MCF 10A (cell line): ENCODE measurements at regions not wholly inside any gene's neighbourhood (a gene's known extent, or its start where the extent isn't known, plus 50 kb on each side); places are given as distances from the start of the nearest gene placed in this dataset.

Source experiments
- BruUV-seq: library from RNA; stranded (reverse); fragments of 400-500 nt; replicated peaks from 2 replicates; lab custom pipeline; 2021; lab: Mats Ljungman, UMichigan
- CTCF ChIA-PET: fragments of 300-600 bp; sonication (Branson Sonifier 250); formaldehyde crosslinking; extraction: SDS; loops from one replicate; lab custom pipeline; 2021; ENCODE audit warnings: antibody characterized with exemption, inconsistent platforms; lab: Yijun Ruan, JAX
- POLR2A ChIA-PET: fragments of 300-600, 350-650 bp; sonication (Branson Sonifier 250); formaldehyde crosslinking; extraction: SDS; loops from one replicate; lab custom pipeline; 2020; ENCODE audit warnings: antibody characterized with exemption, inconsistent platforms; lab: Yijun Ruan, JAX
- DNase-seq: peaks from one replicate; pipeline ENCODE4 v3.0.0-alpha.2; 2018; ENCODE audit not compliant: unreplicated experiment
- H3K27ac Mint-ChIP-seq: one replicate; pipeline ENCODE4 v1.8.0; 2022; ENCODE audit warnings: mild to moderate bottlenecking, low read depth, mixed read lengths; ENCODE audit not compliant: unreplicated experiment
- H3K27me3 Mint-ChIP-seq: one replicate; pipeline ENCODE4 v1.8.0; 2022; ENCODE audit warnings: mixed read lengths; ENCODE audit not compliant: insufficient read depth, unreplicated experiment
- H3K36me3 Mint-ChIP-seq: one replicate; pipeline ENCODE4 v1.8.0; 2022; ENCODE audit warnings: mild to moderate bottlenecking, moderate library complexity, mixed read lengths; ENCODE audit not compliant: insufficient read depth, unreplicated experiment
- H3K4me1 Mint-ChIP-seq: one replicate; pipeline ENCODE4 v1.8.0; 2022; ENCODE audit warnings: mixed read lengths; ENCODE audit not compliant: insufficient read depth, unreplicated experiment
- H3K4me3 Mint-ChIP-seq: one replicate; pipeline ENCODE4 v1.8.0; 2022; ENCODE audit warnings: mild to moderate bottlenecking, moderate library complexity, mixed read lengths; ENCODE audit not compliant: unreplicated experiment
- H3K9me3 Mint-ChIP-seq: one replicate; pipeline ENCODE4 v1.8.0; 2022; ENCODE audit warnings: mixed read lengths; ENCODE audit not compliant: unreplicated experiment
- CTCF ChIP-seq: fragments of 200-600 bp; IDR thresholded peaks from one replicate; pipeline ENCODE4 v1.8.0; 2022; ENCODE audit warnings: antibody characterized with exemption, mild to moderate bottlenecking; ENCODE audit not compliant: unreplicated experiment
- intact Hi-C: fragments of 100-400 bp; cut with micrococcal nuclease; formaldehyde crosslinking; loops from 2 replicates; pipeline ENCODE4 v1.14.1; 2022

- no peaks in the 10 kb centered on the region for H3K9me3 Mint-ChIP-seq
- no peaks in the 10 kb centered on the region for H3K4me1 Mint-ChIP-seq
- DNase-seq: no peak
- H3K27ac Mint-ChIP-seq: no peak overlapping the region
- no peaks in the 10 kb centered on the region for H3K36me3 Mint-ChIP-seq
- H3K4me3 Mint-ChIP-seq: no peak overlapping the region
- no TSS peak for BruUV-seq
- intact Hi-C loops: no loop called here
- POLR2A ChIA-PET: no interaction called here
- H3K27me3 Mint-ChIP-seq: no peaks in the 10 kb centered on the region
- no peak for TF ChIP-seq CTCF
- CTCF ChIA-PET: interaction anchor here (0.6 kb wide), 1 partner anchor 292 kb away, joined by 5 read pairs; no protein-coding TSS in a partner anchor
Measured at GRCh38 chr1:147824798-147825197, 64.4 kb upstream of the GJA5 start.

GRCh38 chr1:147825586-147825985 is 65.2 kb upstream of the GJA5 start:
- H3K4me3 Mint-ChIP-seq: no peak overlapping the region
- DNase-seq: no peak
- ChIA-PET CTCF (interaction anchor here (0.6 kb wide), 1 partner anchor 292 kb away, joined by 5 read pairs; no protein-coding TSS in a partner anchor), POLR2A (interaction anchor here (1.0 kb wide), 1 partner anchor 13 kb away, joined by 3 read pairs; no protein-coding TSS in a partner anchor)
- H3K9me3 Mint-ChIP-seq: no peaks in the 10 kb centered on the region
- H3K36me3 Mint-ChIP-seq: no peaks in the 10 kb centered on the region
- no peaks in the 10 kb centered on the region for H3K27me3 Mint-ChIP-seq
- BruUV-seq: no TSS peak
- intact Hi-C loops: no loop called here
- no peaks in the 10 kb centered on the region for H3K4me1 Mint-ChIP-seq
- no peak for TF ChIP-seq CTCF
- H3K27ac Mint-ChIP-seq: no peak overlapping the region

GRCh38 chr1:147826259-147826658 is 65.9 kb upstream of the GJA5 start:
- no peak for DNase-seq
- no peak for TF ChIP-seq CTCF
- Mint-ChIP-seq H3K27me3 (no peaks in the 10 kb centered on the region), H3K27ac (no peak overlapping the region), H3K4me1 (no peaks in the 10 kb centered on the region), H3K4me3 (no peak overlapping the region), H3K9me3 (no peaks in the 10 kb centered on the region), H3K36me3 (no peaks in the 10 kb centered on the region)
- intact Hi-C loops: no loop called here
- CTCF ChIA-PET: no interaction called here
- no TSS peak for BruUV-seq
- POLR2A ChIA-PET: interaction anchor here (1.0 kb wide), 1 partner anchor 14 kb away, joined by 3 read pairs; no protein-coding TSS in a partner anchor

GRCh38 chr1:147833231-147833860 is 69.2 kb upstream of the GJA8 start:
- Mint-ChIP-seq H3K27me3 (no peaks in the 10 kb centered on the region), H3K9me3 (no peaks in the 10 kb centered on the region), H3K36me3 (no peaks in the 10 kb centered on the region), H3K4me3 (no peak overlapping the region), H3K27ac (no peak overlapping the region), H3K4me1 (peaks cover 6% of the 10 kb centered on the region)
- ChIA-PET POLR2A (no interaction called here), CTCF (interaction anchor here (0.9 to 1.0 kb wide), 2 partner anchors 11 to 16 kb away, joined by 3 to 4 read pairs; no protein-coding TSS in a partner anchor)
- TF ChIP-seq CTCF: no peak
- BruUV-seq: no TSS peak
- DNase-seq: peak; percentile 56
- intact Hi-C loops: no loop called here
